Ectodermal cell (in vitro differentiated cells): ENCODE measurements at regions not wholly inside any gene's neighbourhood (a gene's known extent, or its start where the extent isn't known, plus 50 kb on each side); places are given as distances from the start of the nearest gene placed in this dataset.
"Not testable (repeated sequence)": the region's sequence is repeated elsewhere in the genome, so short reads cannot be mapped to it uniquely, and the experiment has no call there.

Experiments
- H3K27ac ChIP-seq: 2 replicates; pipeline ENCODE4 v1.7.0; 2013; ENCODE audit warnings: mild to moderate bottlenecking, low read depth, low read length; ENCODE audit not compliant: insufficient read depth, poor library complexity, severe bottlenecking
- H3K27me3 ChIP-seq: 2 replicates; pipeline ENCODE4 v1.7.0; 2013; ENCODE audit warnings: mild to moderate bottlenecking, low read length; ENCODE audit not compliant: insufficient read depth, control insufficient read depth, poor library complexity, severe bottlenecking
- H3K36me3 ChIP-seq: one replicate; pipeline ENCODE4 v1.7.0; 2013; ENCODE audit warnings: low read length; ENCODE audit not compliant: control insufficient read depth, insufficient read depth
- H3K4me1 ChIP-seq: one replicate; pipeline ENCODE4 v1.7.0; 2013; ENCODE audit warnings: low read length; ENCODE audit not compliant: control insufficient read depth, insufficient read depth
- H3K4me3 ChIP-seq: 2 replicates; pipeline ENCODE4 v1.7.0; 2013; ENCODE audit warnings: low read depth, low read length, control low read depth; ENCODE audit not compliant: insufficient read depth
- H3K9me3 ChIP-seq: 2 replicates; pipeline ENCODE4 v1.7.0; 2013; ENCODE audit warnings: mild to moderate bottlenecking, low read length, moderate library complexity; ENCODE audit not compliant: control insufficient read depth
- WGBS, 2 experiments: methylation state at CpG; one replicate each; pipeline ENCODE4 v1.1.7; 2013; ENCODE audit warnings: missing lambda C conversion rate in 2 of 2; 5-methylcytosine and 5-hydroxymethylcytosine counted together

DNA sequence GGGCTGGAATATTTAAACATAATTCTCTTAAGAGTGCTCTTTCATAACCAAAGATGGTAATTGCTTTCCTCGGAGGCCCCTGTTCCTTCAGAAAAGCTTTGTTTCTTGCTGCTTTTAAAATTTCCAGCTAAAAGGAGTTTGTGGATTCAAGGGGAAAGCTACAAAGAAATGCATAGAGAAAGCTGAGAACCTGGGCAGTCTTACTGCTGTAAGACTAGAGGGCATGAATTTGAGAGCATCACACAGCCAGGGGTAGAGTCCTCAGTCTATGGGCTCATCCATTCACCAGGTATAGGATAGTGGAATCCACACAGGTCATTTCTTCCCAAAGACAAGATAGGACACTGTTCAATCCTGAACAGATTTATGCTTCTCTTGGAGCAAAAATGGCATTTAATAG is 186.3 kb upstream of the PLD5 start:
- H3K36me3 ChIP-seq = no peaks in the 10 kb centered on the region
- H3K27ac ChIP-seq = no peak overlapping the region
- no peaks in the 10 kb centered on the region for H3K27me3 ChIP-seq
- no peak overlapping the region for H3K4me3 ChIP-seq
- 60 to 77% methylated on average over 1 of the region's 1 CpG for WGBS, 2 experiments
- peaks cover 6% of the 10 kb centered on the region for H3K4me1 ChIP-seq
- no peaks in the 10 kb centered on the region for H3K9me3 ChIP-seq

GRCh38 chr1:242710286-242710685 is 185.8 kb upstream of the PLD5 start:
- Histone ChIP-seq H3K27ac (no peak overlapping the region), H3K36me3 (no peaks in the 10 kb centered on the region), H3K9me3 (no peaks in the 10 kb centered on the region), H3K27me3 (no peaks in the 10 kb centered on the region), H3K4me3 (no peak overlapping the region), H3K4me1 (peaks cover 6% of the 10 kb centered on the region)
- 90 to 93% methylated on average over 4 of the region's 4 CpGs for WGBS, 2 experiments

GRCh38 chr1:242703467-242703866 is 179.0 kb upstream of the PLD5 start:
- H3K4me3 ChIP-seq = no peak overlapping the region
- peaks cover under 1% of the 10 kb centered on the region for H3K4me1 ChIP-seq
- no peaks in the 10 kb centered on the region for H3K36me3 ChIP-seq
- H3K27ac ChIP-seq = no peak overlapping the region
- no peaks in the 10 kb centered on the region for H3K27me3 ChIP-seq
- no peaks in the 10 kb centered on the region for H3K9me3 ChIP-seq
- 92 to 97% methylated on average over 2 of the region's 2 CpGs for WGBS, 2 experiments

DNA sequence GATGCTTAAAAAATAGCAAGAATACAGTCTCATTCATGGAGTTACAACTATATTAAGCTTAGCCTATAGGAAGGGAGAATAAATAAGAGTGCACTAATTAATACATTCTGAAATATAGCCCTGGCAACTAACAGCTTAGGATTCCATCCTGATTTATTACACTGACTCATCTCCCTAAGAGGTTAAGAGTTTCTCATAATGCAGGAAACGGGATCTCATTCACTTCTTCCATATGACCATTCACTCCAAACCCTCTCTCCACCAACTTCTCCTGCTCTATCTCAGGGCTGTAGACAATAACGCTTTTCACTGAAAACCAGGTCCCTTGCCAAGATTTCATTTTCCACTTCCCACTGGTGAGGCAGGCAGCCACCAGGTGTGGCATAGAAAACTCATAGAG is 168.5 kb upstream of the PLD5 start:
- no peaks in the 10 kb centered on the region for H3K4me1 ChIP-seq
- H3K4me3 ChIP-seq = no peak overlapping the region
- WGBS, 2 experiments = 95% methylated on average over 2 of the region's 2 CpGs
- no peaks in the 10 kb centered on the region for H3K27me3 ChIP-seq
- H3K9me3 ChIP-seq = no peaks in the 10 kb centered on the region
- no peak overlapping the region for H3K27ac ChIP-seq
- no peaks in the 10 kb centered on the region for H3K36me3 ChIP-seq

GRCh38 chr1:242691610-242691945 is 167.1 kb upstream of the PLD5 start:
- WGBS, 2 experiments = 70 to 72% methylated on average over 2 of the region's 2 CpGs
- Histone ChIP-seq H3K4me3 (no peak overlapping the region), H3K27me3 (no peaks in the 10 kb centered on the region), H3K36me3 (no peaks in the 10 kb centered on the region), H3K4me1 (no peaks in the 10 kb centered on the region), H3K9me3 (no peaks in the 10 kb centered on the region), H3K27ac (no peak overlapping the region)

- Histone ChIP-seq H3K4me3 (no peak overlapping the region), H3K36me3 (no peaks in the 10 kb centered on the region), H3K27ac (no peak overlapping the region), H3K9me3 (no peaks in the 10 kb centered on the region), H3K27me3 (no peaks in the 10 kb centered on the region), H3K4me1 (no peaks in the 10 kb centered on the region)
- 85 to 86% methylated on average over 8 of the region's 8 CpGs for WGBS, 2 experiments
These were observed 166.5 kb upstream of the PLD5 start for GRCh38 chr1:242690849-242691609.

DNA sequence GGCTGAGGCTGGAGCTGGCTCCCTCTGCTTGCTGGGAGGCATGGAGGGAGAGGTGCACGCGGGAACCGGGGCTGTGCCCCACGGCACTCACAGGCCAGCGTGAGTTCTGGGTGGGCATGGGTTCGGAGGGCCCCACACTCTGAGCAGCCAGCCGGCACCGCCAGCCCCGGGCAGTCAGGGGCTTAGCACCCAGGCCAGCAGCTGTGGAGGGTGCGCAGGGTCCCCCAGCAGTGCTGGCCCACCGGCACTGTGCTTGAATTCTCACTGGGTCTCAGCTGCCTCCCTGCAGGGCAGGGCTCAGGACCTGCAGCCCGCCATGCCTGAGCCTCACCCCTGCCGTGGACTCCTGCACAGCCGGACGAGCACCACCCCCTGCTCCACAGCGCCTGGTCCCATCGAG is 164.9 kb upstream of the PLD5 start:
- Histone ChIP-seq H3K4me1 (no peaks in the 10 kb centered on the region), H3K27ac (no peak overlapping the region), H3K36me3 (no peaks in the 10 kb centered on the region), H3K27me3 (no peaks in the 10 kb centered on the region), H3K9me3 (no peaks in the 10 kb centered on the region), H3K4me3 (no peak overlapping the region)
- WGBS, 2 experiments = 91% methylated on average over 17 of the region's 17 CpGs

DNA sequence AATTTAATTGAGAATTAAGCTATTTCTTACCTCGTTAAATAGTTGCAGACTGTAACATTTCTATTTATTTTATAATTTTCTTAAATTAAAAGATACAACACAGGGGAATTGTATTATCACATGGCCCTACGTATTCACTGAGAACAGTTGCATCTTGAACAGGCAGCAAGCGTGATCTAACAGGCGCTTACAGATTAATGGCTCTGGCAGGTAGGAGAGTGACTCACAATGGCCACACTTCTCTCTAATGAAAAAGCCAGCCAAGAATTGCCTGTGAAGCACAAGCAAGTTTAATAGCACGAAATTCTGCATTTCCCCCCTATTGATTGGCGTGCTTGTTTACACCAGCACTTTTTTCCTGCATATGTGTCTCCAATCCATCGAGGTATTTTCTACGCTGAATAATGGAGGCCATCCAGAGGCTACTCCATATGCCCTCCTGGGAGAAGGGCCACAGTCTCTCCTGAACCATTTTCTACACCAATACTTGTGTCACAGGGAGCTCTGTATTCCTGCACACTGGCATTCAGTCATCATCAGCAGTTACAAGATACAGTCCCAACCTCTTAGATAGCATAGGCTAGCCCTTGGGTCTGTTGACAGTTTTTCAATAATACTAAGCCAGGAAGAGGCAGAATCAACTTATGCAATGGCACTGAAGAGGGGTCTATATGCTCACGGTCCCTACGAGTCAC is 150.6 kb upstream of the PLD5 start:
- WGBS, 2 experiments = 91 to 92% methylated on average over 8 to 9 of the region's 10 CpGs
- H3K4me3 ChIP-seq = no peak overlapping the region
- H3K27ac ChIP-seq = no peak overlapping the region
- no peaks in the 10 kb centered on the region for H3K27me3 ChIP-seq
- H3K36me3 ChIP-seq = no peaks in the 10 kb centered on the region
- H3K4me1 ChIP-seq = no peaks in the 10 kb centered on the region
- H3K9me3 ChIP-seq = no peaks in the 10 kb centered on the region

GRCh38 chr1:242673652-242674051 is 149.2 kb upstream of the PLD5 start:
- H3K9me3 ChIP-seq = no peaks in the 10 kb centered on the region
- no peaks in the 10 kb centered on the region for H3K27me3 ChIP-seq
- 88 to 94% methylated on average over 2 of the region's 2 CpGs for WGBS, 2 experiments
- no peak overlapping the region for H3K27ac ChIP-seq
- H3K36me3 ChIP-seq = no peaks in the 10 kb centered on the region
- H3K4me1 ChIP-seq = no peaks in the 10 kb centered on the region
- H3K4me3 ChIP-seq = no peak overlapping the region

DNA sequence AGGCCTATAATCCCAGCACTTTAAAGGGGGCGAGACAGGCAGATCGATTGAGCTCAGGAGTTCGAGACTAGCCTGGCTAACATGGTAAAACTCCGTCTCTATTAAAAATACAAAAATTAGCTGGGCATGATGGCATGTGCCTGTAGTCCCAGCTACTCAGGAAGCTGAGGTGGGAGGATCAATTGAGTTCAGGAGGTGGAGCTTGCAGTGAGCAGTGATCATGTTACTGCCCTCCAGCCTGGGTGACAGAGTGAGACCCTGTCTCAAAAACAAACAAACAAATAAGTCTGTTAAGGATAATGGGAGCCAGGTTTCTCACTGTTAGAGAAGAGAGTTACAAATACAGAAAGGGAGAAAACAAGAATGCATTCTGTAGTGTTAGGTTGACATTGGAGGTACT is 148.7 kb upstream of the PLD5 start:
- H3K36me3 ChIP-seq, H3K27ac ChIP-seq, H3K9me3 ChIP-seq, H3K4me1 ChIP-seq, H3K27me3 ChIP-seq, H3K4me3 ChIP-seq: not testable (repeated sequence)
- 90 to 94% methylated on average over 4 of the region's 4 CpGs for WGBS, 2 experiments
